Lung (tissue), 11 donors: ENCODE measurements at regions not wholly inside any gene's neighbourhood (a gene's known extent, or its start where the extent isn't known, plus 50 kb on each side); places are given as distances from the start of the nearest gene placed in this dataset.

Experiments used
- ATAC-seq: fragments of 200-7000 bp; cut with Tn5 transposase; one replicate; pipeline ENCODE4 v1.9.1; 2020; ENCODE audit warnings: moderate number of reproducible peaks; ENCODE audit not compliant: insufficient read depth, low FRiP score
- DNase-seq, 3 donors: peaks; one replicate each; pipeline ENCODE4 v3.0.0-alpha.2; 2013 to 2017
- H3K27ac ChIP-seq, 2 donors: one replicate each; pipeline ENCODE4 v1.5.1; 2013; ENCODE audit warnings: mild to moderate bottlenecking in 2 of 2, moderate library complexity in 2 of 2, control low read depth in 1 of 2, inconsistent platforms in 1 of 2, low read depth in 1 of 2, low read length in 1 of 2
- H3K27me3 ChIP-seq, 3 donors: one replicate each; pipeline ENCODE4 v1.5.1; 2013; ENCODE audit warnings: low read length in 2 of 3; ENCODE audit not compliant: control insufficient read depth in 3 of 3, insufficient read depth in 3 of 3
- H3K36me3 ChIP-seq, 4 donors: one replicate each; pipeline ENCODE4 v1.5.1; 2013; ENCODE audit warnings: low read length in 4 of 4, mild to moderate bottlenecking in 1 of 4, moderate library complexity in 1 of 4; ENCODE audit not compliant: control insufficient read depth in 4 of 4, insufficient read depth in 4 of 4
- H3K4me1 ChIP-seq, 5 donors: one replicate each; pipeline ENCODE4 v1.5.1; 2013; ENCODE audit warnings: low read length in 5 of 5, mild to moderate bottlenecking in 2 of 5, moderate library complexity in 1 of 5; ENCODE audit not compliant: control insufficient read depth in 5 of 5, insufficient read depth in 5 of 5
- H3K4me3 ChIP-seq: one replicate; pipeline ENCODE4 v1.5.1; 2013; ENCODE audit warnings: mild to moderate bottlenecking, control low read depth, moderate library complexity
- H3K9ac ChIP-seq, 2 donors: one replicate each; pipeline ENCODE4 v1.5.1; 2013; ENCODE audit warnings: low read length in 2 of 2, control low read depth in 1 of 2; ENCODE audit not compliant: insufficient read depth in 1 of 2
- H3K9me3 ChIP-seq, 4 donors: one replicate each; pipeline ENCODE4 v1.5.1; 2013; ENCODE audit warnings: low read length in 3 of 4, mild to moderate bottlenecking in 1 of 4, moderate library complexity in 1 of 4; ENCODE audit not compliant: control insufficient read depth in 4 of 4, insufficient read depth in 3 of 4
- WGBS, 2 donors: extraction: QIAGEN DNeasy Blood & Tissue Kit; methylation state at CpG; one replicate each; pipeline ENCODE4 v1.1.7; 2013; 5-methylcytosine and 5-hydroxymethylcytosine counted together
- TF ChIP-seq, protein P1 (sequence below): IDR thresholded peaks from 2 replicates; pipeline ENCODE4 v1.5.1; 2012; ENCODE audit warnings: mild to moderate bottlenecking; ENCODE audit errors: control extremely low read depth, extremely low read depth
- donor health status: control.
- donor health status: control.
- donor health status: Bipolar disorder and iron deficiency.
- donor health status: healthy.
- donor health status: DM: yes; HTN: yes; CAD: no.

DNA sequence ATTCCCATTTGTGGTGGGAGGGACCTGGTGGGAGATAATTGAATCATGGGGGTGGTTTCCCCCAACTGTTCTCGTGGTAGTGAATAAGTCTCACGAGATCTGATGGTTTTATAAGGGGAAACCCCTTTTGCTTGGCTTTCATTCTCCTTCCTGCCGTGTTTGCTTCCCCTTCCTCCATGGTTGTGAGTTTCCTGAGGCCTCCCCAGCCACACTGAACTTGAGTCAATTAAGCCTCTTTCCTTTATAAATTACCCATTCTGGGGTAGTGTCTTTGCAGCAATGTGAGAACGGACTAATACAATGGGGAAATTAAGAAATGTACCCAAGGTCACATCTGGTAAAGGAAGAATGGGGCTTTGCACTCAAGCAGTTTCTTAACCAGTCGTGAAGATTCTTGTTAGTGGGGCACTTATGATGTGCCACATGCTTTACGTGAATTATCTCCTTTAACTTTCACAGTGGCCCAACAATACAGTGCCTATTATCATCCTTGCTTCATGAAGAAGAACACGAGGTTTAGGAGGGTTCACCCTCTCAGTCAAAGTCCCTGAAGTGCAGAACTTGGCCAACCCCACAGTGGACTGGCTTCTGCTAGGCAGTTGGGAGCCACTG, 234.3 kb downstream of the EFCAB11 start:
- Histone ChIP-seq H3K36me3 (no peaks in the 10 kb centered on the region), H3K27me3 (no peaks in the 10 kb centered on the region), H3K9me3 (no peaks in the 10 kb centered on the region), H3K4me1 (peaks cover 0 to 5% (median 0%) of the 10 kb centered on the region in 5 donors), H3K27ac (peak overlapping the region in 1 of 2 donors; percentile 20), H3K4me3 (no peak overlapping the region), H3K9ac (no peak overlapping the region)
- TF ChIP-seq, protein P1, sequence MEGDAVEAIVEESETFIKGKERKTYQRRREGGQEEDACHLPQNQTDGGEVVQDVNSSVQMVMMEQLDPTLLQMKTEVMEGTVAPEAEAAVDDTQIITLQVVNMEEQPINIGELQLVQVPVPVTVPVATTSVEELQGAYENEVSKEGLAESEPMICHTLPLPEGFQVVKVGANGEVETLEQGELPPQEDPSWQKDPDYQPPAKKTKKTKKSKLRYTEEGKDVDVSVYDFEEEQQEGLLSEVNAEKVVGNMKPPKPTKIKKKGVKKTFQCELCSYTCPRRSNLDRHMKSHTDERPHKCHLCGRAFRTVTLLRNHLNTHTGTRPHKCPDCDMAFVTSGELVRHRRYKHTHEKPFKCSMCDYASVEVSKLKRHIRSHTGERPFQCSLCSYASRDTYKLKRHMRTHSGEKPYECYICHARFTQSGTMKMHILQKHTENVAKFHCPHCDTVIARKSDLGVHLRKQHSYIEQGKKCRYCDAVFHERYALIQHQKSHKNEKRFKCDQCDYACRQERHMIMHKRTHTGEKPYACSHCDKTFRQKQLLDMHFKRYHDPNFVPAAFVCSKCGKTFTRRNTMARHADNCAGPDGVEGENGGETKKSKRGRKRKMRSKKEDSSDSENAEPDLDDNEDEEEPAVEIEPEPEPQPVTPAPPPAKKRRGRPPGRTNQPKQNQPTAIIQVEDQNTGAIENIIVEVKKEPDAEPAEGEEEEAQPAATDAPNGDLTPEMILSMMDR = no peak
- DNase-seq (no peak), ATAC-seq (no peak)
- WGBS, 2 donors = 32 to 56% methylated on average over 7 of the region's 7 CpGs

DNA sequence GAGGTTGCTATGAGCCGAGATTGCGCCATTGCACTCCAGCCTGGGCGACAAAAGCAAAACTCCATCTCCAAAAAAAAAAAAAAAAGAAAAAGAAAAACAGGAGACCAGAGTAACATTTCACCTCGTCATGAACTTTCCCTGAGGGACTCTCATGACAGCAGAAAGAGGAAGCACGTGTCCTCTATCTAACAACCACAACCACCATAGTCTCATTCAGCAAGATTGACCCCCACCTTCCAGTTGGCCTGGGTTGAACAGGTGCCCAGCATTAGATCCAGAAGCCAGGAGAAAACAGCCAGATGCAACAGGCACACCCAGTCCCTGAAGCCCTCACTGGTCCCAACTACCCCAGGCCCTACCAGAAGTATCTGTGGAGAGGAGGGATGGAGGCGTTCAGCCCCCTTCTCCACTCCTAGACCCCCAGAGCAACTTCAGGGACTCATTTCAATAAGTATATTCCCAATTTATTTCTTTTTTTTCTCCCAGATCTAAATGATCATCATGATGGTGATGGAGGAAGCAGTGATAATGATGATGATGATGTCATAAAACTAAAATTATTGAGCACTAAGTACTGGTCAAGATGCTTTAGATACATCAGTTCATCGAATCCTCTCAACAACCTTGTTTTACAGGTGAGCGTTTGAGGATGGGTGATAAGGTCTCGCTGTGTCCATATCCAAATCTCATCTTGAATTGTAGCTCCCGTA, 235.0 kb downstream of the EFCAB11 start:
- DNase-seq = no peak
- H3K9ac ChIP-seq = no peak overlapping the region
- no peak overlapping the region for H3K27ac ChIP-seq
- no peak for ATAC-seq
- H3K4me1 ChIP-seq = peaks cover 0 to 5% (median 0%) of the 10 kb centered on the region in 5 donors
- H3K27me3 ChIP-seq = no peaks in the 10 kb centered on the region
- TF ChIP-seq, protein P1 = no peak
- no peak overlapping the region for H3K4me3 ChIP-seq
- no peaks in the 10 kb centered on the region for H3K9me3 ChIP-seq
- 72 to 82% methylated on average over 10 of the region's 10 CpGs for WGBS, 2 donors
- no peaks in the 10 kb centered on the region for H3K36me3 ChIP-seq

DNA sequence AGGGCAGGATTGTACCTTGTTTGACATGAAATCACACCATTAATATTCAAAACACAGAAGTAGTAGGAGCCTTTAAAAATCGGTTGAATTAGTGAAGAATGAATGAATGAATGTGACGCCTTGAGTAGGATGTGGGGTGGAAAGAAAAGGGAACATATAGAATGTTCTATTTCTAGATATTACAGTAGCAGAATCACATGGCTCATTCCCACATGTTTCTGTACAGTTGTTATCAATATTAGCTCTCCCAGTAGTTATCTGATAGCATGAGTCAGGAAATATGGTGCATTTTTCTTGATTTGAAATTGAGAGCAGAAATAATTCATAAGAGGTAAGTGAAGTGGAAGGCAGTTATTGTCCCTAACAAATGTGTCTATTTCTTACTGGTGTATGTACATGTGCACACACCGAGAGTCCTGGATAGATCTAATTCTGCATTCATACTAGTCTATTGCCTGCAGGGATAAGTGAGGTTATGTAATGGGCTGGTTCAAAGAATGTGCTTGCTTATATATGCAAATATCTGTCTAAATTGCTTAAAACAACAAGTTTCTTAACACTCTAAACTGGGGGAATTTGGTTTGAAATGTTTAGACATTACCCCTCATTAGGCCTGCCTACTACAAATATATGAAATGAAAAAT, 245.4 kb downstream of the EFCAB11 start:
- TF ChIP-seq, protein P1 = no peak
- no peaks in the 10 kb centered on the region for H3K27me3 ChIP-seq
- ATAC-seq (no peak), DNase-seq (no peak)
- no peak overlapping the region for H3K9ac ChIP-seq
- H3K4me1 ChIP-seq = no peaks in the 10 kb centered on the region
- H3K9me3 ChIP-seq = peaks cover 0 to 3% (median 0%) of the 10 kb centered on the region in 4 donors
- no peak overlapping the region for H3K4me3 ChIP-seq
- H3K36me3 ChIP-seq = no peaks in the 10 kb centered on the region
- no peak overlapping the region for H3K27ac ChIP-seq
- WGBS, 2 donors = 93 to 94% methylated on average over 3 of the region's 3 CpGs
